Stimulated activated CD4-positive, alpha-beta T cell treated with anti-CD3 and anti-CD28 coated beads, Interleukin-4, amount 100 ng/mL, for 1 hour (primary cell): ENCODE measurements at regions not wholly inside any gene's neighbourhood (a gene's known extent, or its start where the extent isn't known, plus 50 kb on each side); places are given as distances from the start of the nearest gene placed in this dataset.
A peak's percentile ranks its signal among the peaks of the same experiment; 100 is the strongest.

Experiments
- DNase-seq: peaks from one replicate; pipeline ENCODE4 v3.0.0-alpha.2; 2020

- peak; percentile 14 for DNase-seq
These were observed 145.2 kb upstream of the ETS2 start for GRCh38 chr21:38660333-38661196.

GRCh38 chr21:38661197-38661871, 144.4 kb upstream of the ETS2 start:
- DNase-seq, result peak; percentile 4

GRCh38 chr21:38661889-38662568, 143.7 kb upstream of the ETS2 start:
- DNase-seq, result no peak

GRCh38 chr21:38663282-38663681, 142.4 kb upstream of the ETS2 start:
- DNase-seq, result no peak

GRCh38 chr21:38664315-38664714, 141.4 kb upstream of the ETS2 start:
- DNase-seq, result no peak

- no peak for DNase-seq
These were observed 140.9 kb upstream of the ETS2 start for GRCh38 chr21:38664841-38665240.

- no peak for DNase-seq
These were observed 138.3 kb upstream of the ETS2 start for GRCh38 chr21:38667291-38667870.

GRCh38 chr21:38668067-38668466, 137.7 kb upstream of the ETS2 start:
- DNase-seq, result no peak

GRCh38 chr21:38668541-38668940, 137.2 kb upstream of the ETS2 start:
- DNase-seq, result no peak

- no peak for DNase-seq
These were observed 136.5 kb upstream of the ETS2 start for GRCh38 chr21:38669186-38669585.

- DNase-seq, result no peak
These were observed 134.9 kb upstream of the ETS2 start for GRCh38 chr21:38670861-38671260.

GRCh38 chr21:38671773-38672172, 134.0 kb upstream of the ETS2 start:
- DNase-seq, result no peak

GRCh38 chr21:38675182-38675824, 130.4 kb upstream of the ETS2 start:
- DNase-seq, result no peak

- DNase-seq, result no peak
These were observed 126.9 kb upstream of the ETS2 start for GRCh38 chr21:38678827-38679226.

GRCh38 chr21:38679534-38679933, 126.2 kb upstream of the ETS2 start:
- DNase-seq, result no peak

- DNase-seq, result no peak
These were observed 125.3 kb upstream of the ETS2 start for GRCh38 chr21:38680401-38680800.

GRCh38 chr21:38683222-38683621, 122.5 kb upstream of the ETS2 start:
- no peak for DNase-seq

GRCh38 chr21:38688068-38688467, 117.7 kb upstream of the ETS2 start:
- DNase-seq, result no peak

GRCh38 chr21:38691631-38692030, 114.1 kb upstream of the ETS2 start:
- no peak for DNase-seq

GRCh38 chr21:38696579-38696978, 109.2 kb upstream of the ETS2 start:
- DNase-seq, result no peak

- no peak for DNase-seq
These were observed 106.7 kb upstream of the ETS2 start for GRCh38 chr21:38699048-38699447.

- DNase-seq, result no peak
These were observed 103.5 kb upstream of the ETS2 start for GRCh38 chr21:38702196-38702595.

GRCh38 chr21:38709876-38710275, 95.9 kb upstream of the ETS2 start:
- DNase-seq, result no peak
